ENCODE measurements at regions not wholly inside any gene's neighbourhood (a gene's known extent, or its start where the extent isn't known, plus 50 kb on each side); places are given as distances from the start of the nearest gene placed in this dataset.
"Not testable (repeated sequence)": the region's sequence is repeated elsewhere in the genome, so short reads cannot be mapped to it uniquely, and the experiment has no call there.

GRCh38 chr2:215830304-215830703 is 183.0 kb downstream of the MREG start:
- DNase-seq = peak; percentile 5

- no peak for DNase-seq
Measured at GRCh38 chr2:215829261-215829660, 184.1 kb downstream of the MREG start.

- DNase-seq = no peak
Measured at GRCh38 chr2:215828528-215829184, 184.7 kb downstream of the MREG start.

GRCh38 chr2:215826838-215827441 is 186.4 kb downstream of the MREG start:
- no peak for DNase-seq

- no peak for DNase-seq
Measured at GRCh38 chr2:215826376-215826775, 187.0 kb downstream of the MREG start.

- DNase-seq = no peak
Measured at GRCh38 chr2:215825707-215826106, 187.6 kb downstream of the MREG start.

GRCh38 chr2:215821298-215821697 is 192.1 kb downstream of the MREG start:
- DNase-seq = not testable (repeated sequence)

GRCh38 chr2:215819713-215820112 is 193.6 kb downstream of the MREG start:
- DNase-seq = not testable (repeated sequence)

- DNase-seq = no peak
Measured at GRCh38 chr2:215817046-215817445, 196.3 kb downstream of the MREG start.

- no peak for DNase-seq
Measured at GRCh38 chr2:215816424-215816823, 196.9 kb downstream of the MREG start.

- no peak for DNase-seq
Measured at GRCh38 chr2:215815960-215816359, 197.4 kb downstream of the MREG start.

- DNase-seq = no peak
Measured at GRCh38 chr2:215812966-215813365, 200.4 kb downstream of the MREG start.

- no peak for DNase-seq
Measured at GRCh38 chr2:215811409-215812345, 201.7 kb downstream of the MREG start.

GRCh38 chr2:215811003-215811402 is 202.3 kb downstream of the MREG start:
- no peak for DNase-seq

GRCh38 chr2:215808996-215809395 is 204.4 kb downstream of the MREG start:
- DNase-seq = no peak

GRCh38 chr2:215808194-215808593 is 205.2 kb downstream of the MREG start:
- DNase-seq = no peak

GRCh38 chr2:215805493-215805892 is 207.9 kb downstream of the MREG start:
- DNase-seq = no peak

- no peak for DNase-seq
Measured at GRCh38 chr2:215803150-215803549, 210.2 kb downstream of the MREG start.

- no peak for DNase-seq
Measured at GRCh38 chr2:215799194-215799593, 214.2 kb downstream of the MREG start.

GRCh38 chr2:215797676-215798075 is 215.7 kb downstream of the MREG start:
- DNase-seq = no peak

- DNase-seq = peak; percentile 10
Measured at GRCh38 chr2:215796140-215796855, 217.1 kb downstream of the MREG start.

GRCh38 chr2:215794829-215795546 is 218.4 kb downstream of the MREG start:
- DNase-seq = no peak

All from T1000 (cell line).